HUDEP-2 (cell line): ENCODE measurements at regions not wholly inside any gene's neighbourhood (a gene's known extent, or its start where the extent isn't known, plus 50 kb on each side); places are given as distances from the start of the nearest gene placed in this dataset.

ENCODE experiments used
- DNase-seq, 76 experiments: peaks; one replicate each; lab custom pipeline; 2025; ENCODE audit not compliant: unreplicated experiment in 76 of 76; lab: John Stamatoyannopoulos, UW

- no peak for DNase-seq
Measured at GRCh38 chr2:105596411-105596921, 148.2 kb upstream of the NCK2 start.

- no peak for DNase-seq
Measured at GRCh38 chr2:105595536-105595935, 149.2 kb upstream of the NCK2 start.

GRCh38 chr2:105593221-105593967 lies 151.3 kb upstream of the NCK2 start:
- no peak for DNase-seq

GRCh38 chr2:105592288-105592687 lies 152.4 kb upstream of the NCK2 start:
- no peak for DNase-seq

GRCh38 chr2:105590780-105591660 lies 153.7 kb upstream of the NCK2 start:
- DNase-seq: no peak

GRCh38 chr2:105588581-105588980 lies 156.1 kb upstream of the NCK2 start:
- DNase-seq: no peak

GRCh38 chr2:105587637-105588036 lies 157.1 kb upstream of the NCK2 start:
- no peak for DNase-seq

- no peak for DNase-seq
Measured at GRCh38 chr2:105584435-105585010, 160.2 kb upstream of the NCK2 start.

GRCh38 chr2:105582952-105583660 lies 161.6 kb upstream of the NCK2 start:
- no peak for DNase-seq

GRCh38 chr2:105581555-105581944 lies 163.2 kb upstream of the NCK2 start:
- no peak for DNase-seq

GRCh38 chr2:105580870-105581554 lies 163.7 kb upstream of the NCK2 start:
- no peak for DNase-seq

GRCh38 chr2:105580216-105580615 lies 164.5 kb upstream of the NCK2 start:
- DNase-seq: no peak

GRCh38 chr2:105578166-105578565 lies 166.5 kb upstream of the NCK2 start:
- DNase-seq: no peak

- DNase-seq: no peak
Measured at GRCh38 chr2:105577762-105578161, 166.9 kb upstream of the NCK2 start.

- no peak for DNase-seq
Measured at GRCh38 chr2:105576440-105577241, 168.1 kb upstream of the NCK2 start.

- no peak for DNase-seq
Measured at GRCh38 chr2:105576050-105576439, 168.7 kb upstream of the NCK2 start.

- DNase-seq: no peak
Measured at GRCh38 chr2:105575499-105576025, 169.2 kb upstream of the NCK2 start.

GRCh38 chr2:105574796-105575344 lies 169.8 kb upstream of the NCK2 start:
- DNase-seq: no peak
